ENCODE measurements at regions not wholly inside any gene's neighbourhood (a gene's known extent, or its start where the extent isn't known, plus 50 kb on each side); places are given as distances from the start of the nearest gene placed in this dataset.

DNA sequence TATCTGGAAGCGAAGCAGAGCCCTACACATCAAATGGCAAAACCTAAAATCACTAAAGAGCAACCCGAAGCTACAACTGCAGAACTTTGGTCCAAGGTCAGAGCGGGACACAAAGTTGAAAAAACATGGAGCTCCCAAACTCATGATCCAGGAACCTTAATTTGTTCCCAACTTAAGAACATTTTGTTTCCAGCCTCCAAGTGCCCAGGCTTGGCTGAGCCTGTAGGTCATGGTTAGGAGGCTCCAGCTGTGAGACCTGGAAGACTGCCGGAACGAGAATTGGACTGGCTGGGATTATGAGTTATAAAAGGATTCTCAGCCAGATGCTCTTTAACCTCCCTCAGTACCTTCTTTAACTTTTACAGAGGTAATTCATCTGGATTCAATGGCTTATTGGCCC lies 349.1 kb upstream of the DDX53 start:
- ATAC-seq (ENCODE audit: low FRiP score in 2 of 2), result no peak
- no peak overlapping the region for H3K27ac ChIP-seq
- H3K9me3 ChIP-seq, result no peaks in the 10 kb centered on the region
- 86 to 95% methylated on average over 5 of the region's 5 CpGs for WGBS, 2 donors
- TF ChIP-seq EP300 (IDR thresholded peaks at IDR 0.05), result no peak
- TF ChIP-seq POLR2AphosphoS5 (IDR thresholded peaks at IDR 0.05), result no peak
- TF ChIP-seq POLR2A (IDR thresholded peaks at IDR 0.05), result no peak
- TF ChIP-seq, protein P1, sequence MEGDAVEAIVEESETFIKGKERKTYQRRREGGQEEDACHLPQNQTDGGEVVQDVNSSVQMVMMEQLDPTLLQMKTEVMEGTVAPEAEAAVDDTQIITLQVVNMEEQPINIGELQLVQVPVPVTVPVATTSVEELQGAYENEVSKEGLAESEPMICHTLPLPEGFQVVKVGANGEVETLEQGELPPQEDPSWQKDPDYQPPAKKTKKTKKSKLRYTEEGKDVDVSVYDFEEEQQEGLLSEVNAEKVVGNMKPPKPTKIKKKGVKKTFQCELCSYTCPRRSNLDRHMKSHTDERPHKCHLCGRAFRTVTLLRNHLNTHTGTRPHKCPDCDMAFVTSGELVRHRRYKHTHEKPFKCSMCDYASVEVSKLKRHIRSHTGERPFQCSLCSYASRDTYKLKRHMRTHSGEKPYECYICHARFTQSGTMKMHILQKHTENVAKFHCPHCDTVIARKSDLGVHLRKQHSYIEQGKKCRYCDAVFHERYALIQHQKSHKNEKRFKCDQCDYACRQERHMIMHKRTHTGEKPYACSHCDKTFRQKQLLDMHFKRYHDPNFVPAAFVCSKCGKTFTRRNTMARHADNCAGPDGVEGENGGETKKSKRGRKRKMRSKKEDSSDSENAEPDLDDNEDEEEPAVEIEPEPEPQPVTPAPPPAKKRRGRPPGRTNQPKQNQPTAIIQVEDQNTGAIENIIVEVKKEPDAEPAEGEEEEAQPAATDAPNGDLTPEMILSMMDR (IDR thresholded peaks at IDR 0.05), result no peak
- H3K36me3 ChIP-seq, result no peaks in the 10 kb centered on the region
- H3K4me1 ChIP-seq, result no peaks in the 10 kb centered on the region
- H3K4me3 ChIP-seq, result no peak overlapping the region
- DNase-seq, result no peak
- no peaks in the 10 kb centered on the region for H3K27me3 ChIP-seq

DNA sequence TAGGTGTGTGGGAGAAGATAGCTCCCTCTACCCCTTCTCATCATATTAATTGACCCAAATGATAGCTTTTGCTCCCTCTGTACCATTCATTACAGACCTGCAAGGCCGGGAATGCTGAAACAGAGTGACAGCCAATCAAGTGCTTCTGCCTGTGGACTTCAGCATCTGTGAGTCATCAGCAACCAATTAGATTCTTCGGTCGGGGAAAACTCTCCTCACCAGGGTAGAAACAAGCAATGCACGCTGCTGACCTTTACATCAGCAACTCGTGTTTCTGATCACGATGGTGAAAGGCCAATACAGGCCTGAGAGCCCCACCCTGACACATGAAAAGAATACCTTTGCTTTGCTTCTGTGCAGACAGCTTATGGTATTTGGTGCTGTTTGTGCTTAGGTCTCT lies 347.2 kb upstream of the DDX53 start:
- TF ChIP-seq EP300 (IDR thresholded peaks at IDR 0.05) (no peak), POLR2A (IDR thresholded peaks at IDR 0.05) (no peak), POLR2AphosphoS5 (IDR thresholded peaks at IDR 0.05) (no peak)
- TF ChIP-seq, protein P1 (IDR thresholded peaks at IDR 0.05), result no peak
- Histone ChIP-seq H3K9me3 (no peaks in the 10 kb centered on the region), H3K36me3 (no peaks in the 10 kb centered on the region), H3K4me3 (no peak overlapping the region), H3K27ac (no peak overlapping the region), H3K27me3 (no peaks in the 10 kb centered on the region), H3K4me1 (no peaks in the 10 kb centered on the region)
- 57 to 73% methylated on average over 6 of the region's 6 CpGs for WGBS, 2 donors
- ATAC-seq (ENCODE audit: low FRiP score in 2 of 2) (no peak), DNase-seq (no peak)

DNA sequence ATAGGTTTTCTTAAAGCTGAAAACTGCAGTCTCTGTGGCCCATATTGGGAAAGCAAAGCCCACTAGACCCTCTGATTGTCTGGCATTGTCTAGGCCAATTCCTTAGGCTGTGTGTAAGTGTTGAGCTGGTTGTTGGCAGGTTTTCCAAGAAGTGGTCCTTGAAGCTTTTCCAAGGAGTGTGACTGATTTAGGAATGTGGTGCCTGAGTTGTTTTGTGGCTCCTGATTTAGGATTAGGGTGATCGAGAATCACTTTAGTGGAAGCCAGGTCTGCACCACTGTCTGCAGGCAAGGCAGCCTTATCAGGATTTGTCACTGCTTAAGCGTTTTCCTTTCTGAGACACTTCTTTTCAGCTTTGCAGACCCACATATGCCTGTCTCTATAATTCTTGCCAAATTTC lies 339.0 kb upstream of the DDX53 start:
- H3K4me1 ChIP-seq, result no peaks in the 10 kb centered on the region
- TF ChIP-seq, protein P1 (IDR thresholded peaks at IDR 0.05), result no peak
- TF ChIP-seq EP300 (IDR thresholded peaks at IDR 0.05) (no peak), POLR2AphosphoS5 (IDR thresholded peaks at IDR 0.05) (no peak), POLR2A (IDR thresholded peaks at IDR 0.05) (no peak)
- ATAC-seq (ENCODE audit: low FRiP score in 2 of 2) (no peak), DNase-seq (no peak)
- H3K36me3 ChIP-seq, result no peaks in the 10 kb centered on the region
- H3K27ac ChIP-seq, result no peak overlapping the region
- WGBS, 2 donors, result 75 to 92% methylated on average over 2 of the region's 2 CpGs
- H3K4me3 ChIP-seq, result no peak overlapping the region
- no peaks in the 10 kb centered on the region for H3K27me3 ChIP-seq
- H3K9me3 ChIP-seq, result no peaks in the 10 kb centered on the region

DNA sequence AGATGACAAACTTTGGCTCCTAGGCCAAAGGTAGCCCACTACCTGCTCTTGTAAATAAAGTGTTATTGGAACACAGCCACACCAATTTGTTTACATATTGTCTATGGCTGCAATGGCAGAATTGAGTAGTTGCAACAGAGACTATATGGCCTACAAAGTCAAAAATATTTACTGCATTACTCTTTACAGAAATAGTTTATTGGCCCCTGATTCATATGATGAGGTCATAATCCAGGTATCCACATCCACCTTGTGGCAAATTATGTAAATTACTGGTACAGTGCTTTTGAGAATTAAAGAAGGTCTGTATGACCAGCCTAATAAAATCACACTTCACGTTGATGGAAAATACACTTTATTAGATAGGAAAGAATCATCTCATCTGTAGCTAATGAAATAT lies 337.0 kb upstream of the DDX53 start:
- Histone ChIP-seq H3K4me3 (no peak overlapping the region), H3K4me1 (no peaks in the 10 kb centered on the region), H3K27ac (no peak overlapping the region), H3K9me3 (no peaks in the 10 kb centered on the region), H3K36me3 (no peaks in the 10 kb centered on the region), H3K27me3 (no peaks in the 10 kb centered on the region)
- DNase-seq, result no peak
- 66 to 100% methylated on average over 1 of the region's 1 CpG for WGBS, 2 donors
- ATAC-seq (ENCODE audit: low FRiP score in 2 of 2), result no peak
- no peak for TF ChIP-seq POLR2A (IDR thresholded peaks at IDR 0.05)
- no peak for TF ChIP-seq POLR2AphosphoS5 (IDR thresholded peaks at IDR 0.05)
- TF ChIP-seq, protein P1 (IDR thresholded peaks at IDR 0.05), result no peak

DNA sequence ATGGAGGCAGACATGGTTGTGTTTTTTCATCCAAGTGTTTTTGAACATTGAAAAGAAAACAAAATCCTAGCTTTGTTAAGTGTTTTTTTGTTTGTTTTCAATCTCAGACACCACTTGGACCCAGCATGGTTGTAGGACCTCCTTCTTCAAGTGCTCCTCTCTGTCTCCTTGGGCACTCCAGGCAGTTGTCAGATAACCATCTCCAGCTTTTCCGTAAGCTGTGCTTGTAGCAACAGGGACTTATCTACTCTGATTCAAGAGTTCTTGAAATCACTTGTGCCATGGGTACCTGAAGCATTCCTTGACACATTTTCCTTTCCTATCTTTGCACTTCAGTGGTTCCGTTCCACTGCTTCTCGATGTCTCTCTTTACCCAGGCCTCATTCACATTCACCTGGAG lies 334.9 kb upstream of the DDX53 start:
- Histone ChIP-seq H3K27me3 (no peaks in the 10 kb centered on the region), H3K36me3 (no peaks in the 10 kb centered on the region), H3K4me3 (no peak overlapping the region), H3K4me1 (no peaks in the 10 kb centered on the region), H3K9me3 (no peaks in the 10 kb centered on the region), H3K27ac (no peak overlapping the region)
- ATAC-seq (ENCODE audit: low FRiP score in 2 of 2), result no peak
- TF ChIP-seq POLR2A (IDR thresholded peaks at IDR 0.05) (no peak), POLR2AphosphoS5 (IDR thresholded peaks at IDR 0.05) (no peak), EP300 (IDR thresholded peaks at IDR 0.05) (no peak)
- TF ChIP-seq, protein P1 (IDR thresholded peaks at IDR 0.05), result no peak
- no peak for DNase-seq
- 58 to 65% methylated on average over 3 of the region's 3 CpGs for WGBS, 2 donors
